ENCODE measurements at regions not wholly inside any gene's neighbourhood (a gene's known extent, or its start where the extent isn't known, plus 50 kb on each side); places are given as distances from the start of the nearest gene placed in this dataset.

DNA sequence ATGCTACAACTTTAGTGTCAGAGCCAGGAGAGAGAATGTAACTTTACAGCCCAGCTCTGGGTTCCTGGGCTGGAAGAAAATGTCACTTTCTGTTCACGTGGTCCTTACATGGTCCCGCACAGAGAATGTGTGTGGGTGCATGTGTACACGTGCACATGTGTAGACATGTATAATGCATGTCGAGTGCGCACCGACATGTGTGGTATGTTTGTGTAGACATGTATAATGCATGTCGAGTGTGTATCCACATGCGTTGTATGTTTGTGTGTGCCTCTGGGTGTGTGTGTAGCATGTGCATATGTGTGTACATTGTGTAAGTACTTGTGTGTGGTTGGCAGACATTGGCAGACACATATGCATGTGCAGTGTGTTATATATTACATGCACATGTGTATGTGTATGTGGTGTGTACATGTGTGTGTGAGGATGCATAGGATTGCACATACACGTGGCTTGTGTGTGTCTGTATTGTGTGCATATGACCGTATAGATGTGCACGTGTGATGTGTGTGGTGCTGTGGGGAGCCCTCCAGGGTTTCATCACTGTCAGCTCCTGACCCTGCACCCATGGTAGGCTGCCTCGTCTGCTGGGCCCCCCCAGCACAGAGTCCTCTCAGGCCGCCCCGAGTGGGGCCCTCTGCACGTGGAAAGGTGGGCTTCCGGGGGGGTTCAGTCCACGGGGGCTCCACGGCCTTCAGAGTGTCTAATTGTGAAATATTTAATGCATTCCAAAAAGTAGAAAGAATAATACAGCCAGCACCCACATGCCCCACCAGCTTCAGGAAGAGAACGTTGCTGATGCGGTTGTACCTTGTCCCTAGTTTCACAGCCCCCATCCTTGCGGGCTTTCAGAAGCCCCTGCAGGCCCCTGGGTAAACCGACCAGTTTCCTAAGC, 214.2 kb upstream of the GSE1 start:
- DNase-seq (ENCODE audit: low read depth, low spot score) = no peak

- DNase-seq (ENCODE audit: low read depth, low spot score) = no peak
These were observed 213.4 kb upstream of the GSE1 start for GRCh38 chr16:85399583-85400284.

- DNase-seq (ENCODE audit: low read depth, low spot score) = no peak
These were observed 212.6 kb upstream of the GSE1 start for GRCh38 chr16:85400305-85401205.

DNA sequence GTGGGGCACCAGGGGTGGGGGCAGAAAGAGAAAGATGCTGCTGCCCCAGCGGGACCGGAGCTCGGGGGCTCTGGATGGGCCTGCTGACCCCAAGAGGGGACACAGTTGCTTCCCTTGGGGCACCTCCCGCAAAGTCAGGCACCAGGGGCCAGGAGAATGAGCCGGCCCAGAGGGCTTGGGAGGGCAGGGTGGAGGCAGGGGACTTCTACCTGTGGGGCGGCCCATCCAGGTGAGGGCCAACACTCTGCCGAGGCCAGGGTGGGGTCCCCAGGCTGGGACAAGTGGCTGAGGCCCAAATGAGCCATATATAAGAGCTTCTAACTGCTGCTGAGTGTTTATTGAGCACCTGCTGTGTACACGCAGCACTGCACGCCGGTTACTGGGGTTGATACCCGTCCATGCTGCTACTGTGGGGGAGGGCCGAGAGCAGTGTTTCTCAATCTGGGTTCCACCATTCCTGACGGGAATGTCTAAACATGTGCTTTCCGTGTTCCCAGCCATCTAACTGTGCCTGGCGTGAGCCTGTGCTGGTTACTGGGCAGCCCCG, 211.7 kb upstream of the GSE1 start:
- DNase-seq (ENCODE audit: low read depth, low spot score) = no peak

GRCh38 chr16:85401917-85402766, 211.0 kb upstream of the GSE1 start:
- DNase-seq (ENCODE audit: low read depth, low spot score) = no peak

GRCh38 chr16:85402910-85403692, 210.0 kb upstream of the GSE1 start:
- DNase-seq (ENCODE audit: low read depth, low spot score) = peak; percentile 37

- DNase-seq (ENCODE audit: low read depth, low spot score) = no peak
These were observed 209.4 kb upstream of the GSE1 start for GRCh38 chr16:85403693-85404092.

- DNase-seq (ENCODE audit: low read depth, low spot score) = no peak
These were observed 200.1 kb upstream of the GSE1 start for GRCh38 chr16:85412911-85413520.

GRCh38 chr16:85413691-85414663, 199.1 kb upstream of the GSE1 start:
- DNase-seq (ENCODE audit: low read depth, low spot score) = no peak

DNA sequence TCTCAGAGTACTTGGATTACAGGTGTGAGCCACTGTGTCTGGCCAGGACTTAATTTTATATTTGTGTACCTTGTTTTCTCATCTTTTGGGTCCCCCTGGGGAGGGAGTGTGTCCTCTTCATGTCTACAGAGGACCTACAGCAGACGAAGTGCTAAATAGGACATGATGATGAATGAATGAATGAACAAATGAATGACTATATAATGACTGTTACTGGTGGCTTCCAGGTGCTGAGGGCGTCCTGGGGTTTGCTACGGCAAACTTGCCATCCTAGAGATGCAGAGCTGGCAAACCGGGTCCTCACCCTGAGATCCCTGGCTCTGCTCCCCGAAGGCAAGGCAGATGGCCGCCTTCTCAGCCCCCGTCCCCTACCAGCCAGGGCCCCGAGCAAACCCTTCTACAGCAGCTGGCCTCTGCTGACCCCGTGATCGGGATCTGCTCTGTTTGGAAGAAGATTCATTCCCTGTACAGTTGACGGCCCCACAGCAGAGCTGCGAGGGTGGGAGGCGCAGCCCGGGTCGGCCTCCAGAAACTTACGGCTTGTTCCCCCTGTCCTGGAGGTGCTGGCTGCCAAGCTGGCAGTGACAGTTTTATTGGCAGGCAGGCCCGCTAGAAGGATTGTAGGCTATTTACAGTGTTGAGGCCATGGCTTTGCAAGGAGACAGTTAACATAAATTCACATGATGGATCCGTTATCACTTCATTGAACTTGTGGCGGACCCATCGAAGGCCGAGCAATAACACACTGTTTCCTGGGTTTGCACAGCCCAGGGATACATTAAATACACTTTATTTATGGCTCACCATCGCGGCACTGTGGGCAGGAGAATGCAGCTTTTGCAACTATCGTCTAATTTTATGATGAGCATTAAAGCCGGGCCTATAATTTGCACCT, 197.7 kb upstream of the GSE1 start:
- DNase-seq (ENCODE audit: low read depth, low spot score) = no peak

GRCh38 chr16:85416228-85417109, 196.7 kb upstream of the GSE1 start:
- no peak for DNase-seq (ENCODE audit: low read depth, low spot score)

- DNase-seq (ENCODE audit: low read depth, low spot score) = no peak
These were observed 195.8 kb upstream of the GSE1 start for GRCh38 chr16:85417156-85417860.

DNA sequence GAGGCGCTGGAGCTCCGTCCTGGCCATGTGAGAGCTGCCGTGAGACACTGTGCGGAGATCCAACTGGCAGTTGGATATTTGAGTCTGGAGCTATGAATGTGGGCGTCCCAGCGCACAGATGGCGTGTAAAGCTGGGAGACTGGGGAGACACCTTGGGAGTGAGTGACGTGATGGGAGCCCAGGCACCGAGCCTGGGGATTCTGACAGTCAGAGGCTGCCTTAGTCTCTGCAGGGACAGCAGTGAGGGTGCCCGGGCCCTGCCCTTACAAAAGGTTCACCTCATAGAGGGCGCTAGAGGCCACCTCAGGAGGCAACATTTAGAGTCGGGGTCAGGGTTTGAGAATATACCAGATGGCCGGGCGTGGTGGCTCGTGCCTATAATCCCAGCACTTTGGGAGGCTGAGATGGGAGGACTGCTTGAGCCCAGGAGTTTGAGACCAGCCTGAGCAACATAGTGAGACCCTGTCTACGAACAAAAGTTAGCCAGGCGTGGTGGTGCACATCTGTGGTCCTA, 194.1 kb upstream of the GSE1 start:
- no peak for DNase-seq (ENCODE audit: low read depth, low spot score)

GRCh38 chr16:85419503-85420408, 193.4 kb upstream of the GSE1 start:
- DNase-seq (ENCODE audit: low read depth, low spot score) = no peak
